H1 (cell line): ENCODE measurements at regions not wholly inside any gene's neighbourhood (a gene's known extent, or its start where the extent isn't known, plus 50 kb on each side); places are given as distances from the start of the nearest gene placed in this dataset.
"Not testable (repeated sequence)": the region's sequence is repeated elsewhere in the genome, so short reads cannot be mapped to it uniquely, and the experiment has no call there.

Experiments used
- ATF3 ChIP-seq: IDR thresholded peaks from 2 replicates; pipeline ENCODE4 v1.6.1; 2011; ENCODE audit warnings: low read depth, mild to moderate bottlenecking, low read length; ENCODE audit not compliant: insufficient read depth
- CREB1 ChIP-seq: IDR thresholded peaks from 2 replicates; pipeline ENCODE4 v1.6.1; 2012; ENCODE audit warnings: inconsistent platforms
- CTCF ChIP-seq, 3 experiments: IDR thresholded peaks; 1 replicate in 2 of 3; 2 replicates in 1 of 3; pipeline versions ENCODE4 v1.5.1 to v1.6.1; 2011; ENCODE audit warnings: low read length in 3 of 3, mild to moderate bottlenecking in 3 of 3, inconsistent platforms in 2 of 3, low read depth in 1 of 3, moderate library complexity in 1 of 3; ENCODE audit not compliant: insufficient read depth in 1 of 3; ENCODE audit errors: control extremely low read depth in 1 of 3
- EZH2 ChIP-seq: fragments of 200-600 bp; sonication (generic); IDR thresholded peaks from 2 replicates; pipeline ENCODE4 v1.7.1; 2012; ENCODE audit warnings: low read depth, mild to moderate bottlenecking, moderate library complexity, low read length, inconsistent platforms; ENCODE audit not compliant: severe bottlenecking
- MAX ChIP-seq: IDR thresholded peaks from 2 replicates; pipeline ENCODE4 v1.6.1; 2012; ENCODE audit warnings: inconsistent platforms
- POLR2A ChIP-seq, 2 experiments: IDR thresholded peaks; 1 replicate in 1 of 2; 2 replicates in 1 of 2; pipeline ENCODE4 v1.6.1; 2011; ENCODE audit warnings: low read depth in 2 of 2, low read length in 2 of 2, mild to moderate bottlenecking in 2 of 2; ENCODE audit errors: control extremely low read depth in 1 of 2
- POLR2AphosphoS5 ChIP-seq: IDR thresholded peaks from 2 replicates; pipeline ENCODE4 v1.6.1; 2011; ENCODE audit warnings: low read depth, low read length
- SAP30 ChIP-seq: fragments of 300-600 bp; sonication (generic); IDR thresholded peaks from 2 replicates; pipeline ENCODE4 v1.7.1; 2012; ENCODE audit warnings: low read length, moderate library complexity, mild to moderate bottlenecking, inconsistent platforms; ENCODE audit not compliant: insufficient read depth, insufficient replicate concordance
- TEAD4 ChIP-seq: IDR thresholded peaks from 2 replicates; pipeline ENCODE4 v1.6.1; 2012; ENCODE audit warnings: low read depth, low read length, inconsistent platforms, mixed read lengths
- YY1 ChIP-seq: IDR thresholded peaks from 2 replicates; pipeline ENCODE4 v1.6.1; 2011; ENCODE audit warnings: low read depth, mild to moderate bottlenecking, low read length

DNA sequence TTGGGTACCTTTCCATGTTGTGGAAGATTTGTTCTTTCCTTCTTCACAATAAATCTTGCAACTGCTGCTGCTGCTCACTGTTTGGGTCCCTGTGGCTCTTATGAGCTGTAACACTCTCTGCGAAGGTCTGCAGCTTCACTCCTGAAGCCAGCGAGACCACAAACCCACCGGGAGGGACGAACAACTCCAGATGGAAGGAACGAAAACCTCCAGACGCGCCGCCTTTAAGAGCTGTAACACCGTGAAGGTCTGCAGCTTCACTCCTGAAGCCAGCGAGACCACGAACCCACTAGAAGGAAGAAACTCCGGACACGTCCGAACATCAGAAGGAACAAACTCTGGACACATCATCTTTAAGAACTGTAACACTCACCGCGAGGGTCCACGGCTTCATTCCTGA lies 1002.8 kb downstream of the GATA3 start:
- not testable (repeated sequence) for TF ChIP-seq MAX; POLR2A (IDR thresholded peaks at IDR 0.05; ENCODE audit: control extremely low read depth in 1 of 2, low read depth in 2 of 2, low read length in 2 of 2); CREB1; CTCF (IDR thresholded peaks at IDR 0.05; ENCODE audit: control extremely low read depth in 1 of 3, insufficient read depth in 1 of 3, low read depth in 1 of 3, low read length in 3 of 3); SAP30; POLR2AphosphoS5; YY1; TEAD4; ATF3; EZH2
